ENCODE measurements at regions not wholly inside any gene's neighbourhood (a gene's known extent, or its start where the extent isn't known, plus 50 kb on each side); places are given as distances from the start of the nearest gene placed in this dataset.

DNA sequence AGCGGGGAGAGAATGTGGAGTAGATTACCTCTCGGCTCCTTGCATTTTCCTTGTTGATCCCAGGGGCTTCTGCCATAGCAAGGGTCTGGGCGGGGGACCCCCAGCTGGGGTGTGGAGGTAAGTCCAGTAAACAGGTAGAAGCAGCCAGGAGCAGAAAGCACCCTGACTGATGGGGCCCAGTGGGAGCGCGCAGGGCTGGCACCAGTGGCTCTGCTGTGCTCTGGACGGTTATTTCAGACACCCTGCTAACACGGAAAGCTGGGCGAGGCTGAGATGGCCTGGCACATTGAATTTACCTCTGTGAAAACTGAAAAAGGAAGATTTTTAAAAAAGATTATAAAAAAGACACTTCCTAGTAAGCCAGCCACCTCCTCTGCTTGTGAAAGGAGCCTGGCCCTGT, 88.4 kb upstream of the CALM2 start:
- no peak for DNase-seq

DNA sequence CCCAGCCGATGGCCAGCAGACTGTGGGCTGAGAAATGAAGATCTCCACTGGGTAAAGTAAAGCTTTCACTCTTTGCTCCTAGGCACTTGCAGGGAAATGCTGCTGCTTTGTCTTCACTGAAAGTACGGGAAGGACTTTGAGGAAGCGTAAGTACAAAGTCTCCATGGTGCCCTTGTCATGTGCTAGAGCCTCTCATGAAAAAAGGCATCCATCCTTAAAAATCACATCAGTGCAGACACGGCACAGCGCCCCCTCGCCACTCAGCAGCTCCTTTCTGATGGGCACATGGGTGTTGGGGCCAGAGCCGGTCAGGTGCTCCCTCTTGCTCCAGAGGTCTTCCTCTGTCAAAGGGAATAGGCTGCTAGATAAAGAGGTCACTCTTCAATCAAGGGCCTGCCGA, 87.8 kb upstream of the CALM2 start:
- DNase-seq: no peak

DNA sequence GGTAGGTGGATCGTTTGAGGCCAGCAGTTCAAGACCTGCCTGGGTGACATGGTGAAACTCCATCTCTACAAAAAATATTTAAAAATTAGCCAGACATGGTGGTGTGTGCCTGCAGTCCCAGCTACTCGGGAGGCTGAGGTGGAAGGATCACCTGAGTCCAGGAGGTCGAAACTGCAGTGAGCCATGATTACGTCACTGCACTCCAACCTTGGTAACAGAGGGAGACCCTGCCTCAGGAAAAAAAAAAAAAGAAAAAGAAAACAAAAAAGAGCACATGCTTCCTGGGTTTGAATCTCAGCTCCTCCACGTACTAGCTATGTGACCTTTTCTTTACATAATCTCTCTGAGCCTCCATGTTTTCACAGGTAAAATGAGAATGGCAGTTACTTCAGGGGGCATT, 86.3 kb upstream of the CALM2 start:
- DNase-seq: no peak

DNA sequence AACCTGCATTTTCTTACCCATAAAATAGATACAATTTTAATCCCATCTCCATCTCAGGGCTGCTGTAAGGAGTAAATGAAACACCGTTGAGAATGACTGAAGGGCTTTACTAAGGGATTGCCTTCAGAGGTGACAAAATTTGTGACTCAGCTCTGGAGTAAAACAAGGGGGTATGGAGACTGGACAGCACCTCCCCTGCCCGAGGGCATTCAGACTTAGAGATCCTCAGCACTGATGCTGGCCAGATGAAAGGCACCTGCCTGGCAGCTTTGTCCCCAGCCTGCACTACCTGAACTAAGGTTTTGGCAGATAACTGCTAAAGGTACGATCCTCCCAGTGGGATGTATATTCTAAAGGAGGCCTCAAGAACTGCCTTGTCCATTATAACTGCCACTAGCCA, 84.7 kb upstream of the CALM2 start:
- no peak for DNase-seq

DNA sequence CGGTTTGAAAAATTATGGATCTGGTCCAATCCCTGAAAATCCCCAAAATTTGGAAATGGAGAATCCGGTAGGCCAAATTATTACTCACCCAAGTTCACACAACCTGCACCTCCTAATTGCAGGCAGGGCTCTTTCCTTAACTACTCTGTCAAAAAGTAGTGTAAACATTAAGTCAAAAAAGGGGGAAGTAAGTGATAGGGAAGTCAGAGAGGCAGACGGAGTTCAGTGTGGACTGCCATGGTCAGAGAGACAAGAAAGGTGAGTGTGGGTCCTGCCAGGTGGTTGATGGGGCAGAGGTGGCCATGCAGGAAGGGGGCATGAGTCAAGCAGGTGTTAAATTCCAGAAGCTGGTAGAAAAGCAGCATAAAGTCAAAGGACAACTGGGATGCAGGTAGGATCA, 83.5 kb upstream of the CALM2 start:
- DNase-seq: no peak

DNA sequence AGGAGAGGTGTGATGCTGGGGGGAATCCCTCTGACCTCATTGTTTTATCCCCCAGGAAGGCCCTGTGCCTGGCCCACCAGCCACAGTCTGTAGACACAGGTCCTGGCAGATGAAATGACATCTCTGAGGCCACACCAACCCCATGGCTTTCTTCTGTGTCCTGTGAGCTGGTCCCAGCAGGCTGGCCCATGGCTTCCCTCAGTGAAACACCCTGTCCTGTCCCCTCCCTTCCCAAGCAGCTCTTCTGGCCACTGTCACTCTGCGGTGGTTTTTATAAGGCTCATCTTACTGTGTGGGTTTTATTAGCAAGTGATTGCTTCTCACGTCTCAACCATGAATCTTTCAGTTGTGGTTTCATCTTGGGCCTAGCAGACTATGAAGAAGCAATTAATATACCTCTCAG, 81.6 kb upstream of the CALM2 start:
- no peak for DNase-seq

DNA sequence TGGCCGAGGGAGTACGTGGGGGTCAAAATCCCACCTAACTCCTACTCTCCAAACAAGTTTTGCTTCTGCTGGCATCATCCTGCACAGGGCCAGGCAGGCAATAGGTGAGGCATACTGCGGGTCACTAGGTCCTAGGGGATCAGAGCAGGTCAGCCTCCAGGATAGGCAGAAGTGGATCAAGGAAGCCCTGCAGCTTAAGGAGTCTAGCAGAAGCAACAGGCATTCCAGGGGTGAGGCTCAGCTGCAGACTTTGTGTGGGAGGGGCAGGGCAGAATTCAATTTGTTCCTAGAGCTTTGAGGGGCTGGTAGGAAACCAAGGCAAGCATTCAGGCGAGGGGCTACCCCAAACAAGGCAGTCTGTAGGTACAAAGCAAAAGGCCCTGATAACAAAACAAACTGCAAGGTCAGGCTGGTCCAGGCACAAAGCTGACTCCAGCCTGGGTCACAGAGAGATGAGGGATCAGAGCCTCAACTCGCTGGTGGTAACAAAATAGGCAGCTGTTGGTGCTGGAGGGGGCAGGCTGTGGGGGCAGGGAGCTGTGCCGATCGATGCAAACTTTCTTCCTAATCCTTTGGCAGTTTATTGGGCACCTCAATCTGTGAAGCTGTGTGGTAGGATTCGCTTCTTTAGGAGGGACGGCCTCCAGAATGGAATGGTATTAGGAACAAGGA, 80.2 kb upstream of the CALM2 start:
- DNase-seq: no peak

DNA sequence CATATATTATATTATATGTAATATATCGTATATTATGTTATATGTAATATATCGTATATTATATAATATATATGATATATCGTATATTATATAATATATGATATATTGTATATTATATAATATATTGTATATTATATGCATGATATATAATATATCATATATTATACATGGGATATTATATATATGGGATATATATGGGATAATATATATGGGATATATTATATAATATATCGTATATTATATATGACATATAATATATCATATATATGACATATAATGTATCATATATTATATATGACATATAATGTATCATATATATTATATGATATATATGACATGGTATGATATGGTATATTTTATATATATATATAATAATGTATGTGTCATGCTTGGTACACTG, 79.5 kb upstream of the CALM2 start:
- DNase-seq: no peak

DNA sequence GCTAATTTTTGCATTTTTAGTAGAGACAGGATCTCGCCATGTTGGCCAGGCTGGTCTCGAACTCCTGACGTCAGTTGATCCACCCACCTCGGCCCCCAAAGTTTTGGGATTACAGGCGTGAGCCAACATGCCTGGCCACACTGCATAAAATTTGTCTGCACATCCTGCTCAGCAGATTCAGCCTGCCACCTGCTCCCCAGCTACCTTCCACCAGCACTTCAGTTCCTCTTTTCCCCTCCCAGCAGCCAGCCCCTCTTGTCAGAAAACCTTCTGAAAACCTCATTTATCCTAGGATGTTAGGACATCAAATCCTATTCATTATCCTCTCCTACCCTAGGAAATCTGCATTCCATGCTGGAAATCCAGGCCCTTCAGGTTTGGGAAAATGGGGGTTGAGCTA, 78.2 kb upstream of the CALM2 start:
- DNase-seq: no peak

DNA sequence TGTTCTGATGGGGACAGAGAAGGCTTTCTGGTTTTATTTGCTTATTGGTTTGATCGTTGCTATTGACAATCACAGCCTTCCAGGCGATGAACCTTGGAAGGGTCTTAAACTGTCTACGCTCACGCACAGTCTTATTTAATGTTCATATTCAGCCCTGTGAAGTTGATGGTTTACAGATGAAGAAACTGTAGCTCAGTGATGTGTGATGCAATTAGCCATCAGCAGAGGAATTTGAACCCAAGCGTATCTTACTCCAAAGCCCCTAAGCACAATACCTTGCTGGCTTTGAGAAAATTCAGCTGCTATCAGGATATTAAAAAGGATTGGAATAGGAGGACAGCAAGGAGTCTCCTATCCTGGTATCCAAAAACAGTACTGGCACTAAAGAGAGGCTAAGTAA, 77.1 kb upstream of the CALM2 start:
- DNase-seq: no peak

DNA sequence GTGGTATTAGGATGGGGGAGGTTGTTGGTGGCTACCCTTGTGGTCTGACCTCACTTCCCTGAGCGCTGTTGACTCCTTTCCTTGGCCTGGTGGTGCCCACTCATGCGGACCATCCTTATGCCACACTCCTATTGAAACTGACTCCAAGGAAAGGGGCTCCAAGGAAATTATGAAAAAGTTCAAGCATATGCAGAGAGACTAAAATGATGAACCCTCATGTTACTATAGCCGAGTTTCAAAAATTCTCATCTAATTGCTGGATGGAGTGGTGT, 75.0 kb upstream of the CALM2 start:
- DNase-seq: no peak

DNA sequence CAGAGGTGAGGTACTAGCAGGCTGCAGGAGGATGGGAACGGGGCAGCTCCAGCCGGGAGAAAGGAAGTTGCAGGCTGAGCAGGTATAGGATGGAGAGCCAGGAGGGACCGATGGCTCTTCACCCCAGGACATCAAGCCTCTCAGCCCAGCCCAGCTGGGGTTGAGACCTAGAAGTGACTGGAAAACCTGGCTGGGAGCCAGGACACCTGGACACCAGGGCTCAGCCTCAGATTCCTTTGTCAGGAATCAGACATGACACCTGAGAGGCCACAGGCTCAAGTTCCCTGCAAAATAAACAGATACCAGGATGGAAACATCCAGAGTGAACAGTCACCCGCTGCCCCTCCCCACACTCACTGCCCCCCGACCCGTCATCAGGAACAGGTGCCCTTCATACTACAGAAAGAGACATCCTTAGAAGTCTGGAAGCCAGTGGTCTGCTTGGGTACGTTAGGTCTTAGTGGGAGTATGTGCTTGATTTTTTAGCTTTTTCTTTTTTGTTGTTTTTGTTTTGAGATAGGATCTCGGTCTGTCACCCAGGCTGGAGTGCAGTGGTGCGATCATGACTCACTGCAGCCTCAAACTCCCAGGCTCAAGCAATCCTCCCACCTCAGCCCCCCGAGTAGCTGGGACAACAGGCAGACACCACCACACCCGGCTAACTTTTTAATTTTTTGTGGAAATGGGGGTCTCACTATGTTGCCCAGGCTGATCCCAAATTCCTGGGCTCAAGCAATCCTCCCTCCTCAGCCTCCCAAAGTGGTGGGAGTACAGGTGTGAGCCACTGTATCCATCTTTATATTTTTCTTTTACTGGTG, 74.5 kb upstream of the CALM2 start:
- no peak for DNase-seq

DNA sequence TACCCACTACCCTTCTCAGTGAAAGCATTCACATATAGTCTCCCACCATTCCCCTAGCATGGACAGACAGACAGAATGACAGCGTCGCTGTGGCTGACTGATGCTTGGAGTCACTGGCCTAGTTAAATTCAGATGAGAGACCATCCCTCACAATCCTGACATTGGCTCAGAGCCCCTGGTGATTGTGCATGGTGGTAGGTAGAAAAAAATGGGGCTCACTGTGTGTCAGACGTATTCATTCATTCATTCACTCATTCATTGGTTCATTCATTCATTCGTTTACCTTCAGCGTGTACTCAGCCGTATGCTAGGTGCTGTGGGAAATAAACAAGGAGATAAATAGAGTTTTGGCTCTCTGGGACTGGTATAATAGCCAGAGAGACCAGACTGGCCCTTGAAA, 73.6 kb upstream of the CALM2 start:
- DNase-seq: no peak

DNA sequence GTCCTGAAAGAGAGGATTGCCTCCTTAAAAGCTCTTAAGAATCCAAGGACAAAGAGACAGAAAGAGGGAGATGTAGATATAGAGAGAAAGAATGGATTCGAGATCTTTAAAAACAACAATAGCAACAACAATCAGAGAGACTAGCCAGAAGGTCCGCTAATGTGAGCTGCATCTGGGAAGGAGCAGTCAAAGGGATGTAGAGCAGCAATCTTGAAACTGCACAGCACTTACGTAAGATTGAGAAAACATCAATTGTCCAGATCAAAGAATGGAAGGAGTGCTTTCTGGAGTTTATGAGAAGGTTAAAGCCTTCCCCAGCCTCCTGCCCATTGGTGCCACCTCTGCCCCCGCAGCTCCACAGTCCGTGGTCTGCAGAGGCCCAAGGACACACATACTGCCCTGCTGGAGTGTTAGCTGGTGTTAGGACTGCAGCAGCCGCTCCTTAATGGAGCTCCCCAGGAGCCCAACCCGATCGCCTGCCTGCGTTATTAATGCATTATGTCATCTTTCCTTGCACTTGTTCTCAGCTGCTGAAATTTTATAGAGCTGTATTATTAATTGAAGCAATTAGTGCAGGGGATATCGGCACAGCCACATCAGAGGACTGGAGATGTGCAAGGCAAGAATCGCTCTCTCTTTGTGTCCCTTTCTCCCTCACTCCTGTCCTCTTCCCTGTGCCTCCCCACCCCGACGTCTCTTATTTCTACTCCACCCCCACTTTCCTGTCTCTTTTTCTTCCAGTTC, 73.0 kb upstream of the CALM2 start:
- DNase-seq: no peak

DNA sequence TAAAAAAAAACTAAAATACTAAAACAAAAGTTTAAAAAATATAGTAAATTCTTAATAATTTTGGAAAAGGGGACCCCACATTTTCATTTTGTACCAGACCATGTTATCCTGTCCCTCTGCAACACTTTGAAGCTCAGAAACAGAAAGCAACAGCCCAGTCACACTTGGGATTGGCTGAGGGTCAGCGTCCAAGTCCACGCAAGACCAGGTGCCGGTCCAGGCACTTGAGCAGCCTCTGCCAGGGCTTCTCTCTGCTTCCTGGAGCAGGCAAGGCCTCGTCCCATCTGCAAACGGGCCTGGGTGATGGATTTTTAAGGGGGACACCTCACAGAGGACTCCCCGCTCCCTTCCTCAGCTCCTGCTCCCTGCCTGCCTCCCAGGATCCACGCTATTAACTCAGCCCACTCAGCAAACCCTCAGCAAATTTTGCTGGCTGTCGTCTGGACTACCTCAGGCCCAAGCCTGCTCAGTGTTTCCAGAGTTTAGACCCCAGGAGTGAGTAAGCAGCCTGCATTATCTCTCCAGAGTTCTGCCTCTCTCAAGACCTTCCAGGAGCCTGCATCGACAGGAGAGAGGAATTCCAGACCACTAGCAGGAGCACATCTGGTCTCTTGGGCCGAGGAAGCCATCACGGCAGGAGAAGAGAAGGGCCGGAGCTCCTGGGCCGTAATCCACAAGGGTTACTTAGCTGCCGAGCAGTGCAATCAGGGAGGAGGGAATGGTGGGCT, 67.4 kb upstream of the CALM2 start:
- DNase-seq: no peak

DNA sequence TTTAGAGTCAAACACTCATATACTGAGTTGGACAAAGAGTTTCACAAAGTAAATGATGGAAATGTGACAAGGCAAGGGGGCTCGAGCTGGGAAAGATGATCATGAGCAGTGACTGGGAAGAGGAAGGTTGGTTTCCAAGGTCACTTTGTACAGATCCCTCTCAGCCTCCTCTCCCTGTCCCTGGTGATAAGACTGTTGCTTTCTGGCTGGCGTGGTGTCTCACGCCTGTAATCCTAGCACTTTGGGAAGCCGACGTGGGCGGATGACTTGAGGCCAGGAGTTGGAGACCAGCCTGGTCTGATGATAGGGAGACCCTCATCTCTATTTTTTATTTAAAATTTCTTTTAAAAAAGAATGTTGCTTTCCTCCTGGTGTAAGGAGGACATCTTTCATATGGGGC, 65.4 kb upstream of the CALM2 start:
- no peak for DNase-seq

DNA sequence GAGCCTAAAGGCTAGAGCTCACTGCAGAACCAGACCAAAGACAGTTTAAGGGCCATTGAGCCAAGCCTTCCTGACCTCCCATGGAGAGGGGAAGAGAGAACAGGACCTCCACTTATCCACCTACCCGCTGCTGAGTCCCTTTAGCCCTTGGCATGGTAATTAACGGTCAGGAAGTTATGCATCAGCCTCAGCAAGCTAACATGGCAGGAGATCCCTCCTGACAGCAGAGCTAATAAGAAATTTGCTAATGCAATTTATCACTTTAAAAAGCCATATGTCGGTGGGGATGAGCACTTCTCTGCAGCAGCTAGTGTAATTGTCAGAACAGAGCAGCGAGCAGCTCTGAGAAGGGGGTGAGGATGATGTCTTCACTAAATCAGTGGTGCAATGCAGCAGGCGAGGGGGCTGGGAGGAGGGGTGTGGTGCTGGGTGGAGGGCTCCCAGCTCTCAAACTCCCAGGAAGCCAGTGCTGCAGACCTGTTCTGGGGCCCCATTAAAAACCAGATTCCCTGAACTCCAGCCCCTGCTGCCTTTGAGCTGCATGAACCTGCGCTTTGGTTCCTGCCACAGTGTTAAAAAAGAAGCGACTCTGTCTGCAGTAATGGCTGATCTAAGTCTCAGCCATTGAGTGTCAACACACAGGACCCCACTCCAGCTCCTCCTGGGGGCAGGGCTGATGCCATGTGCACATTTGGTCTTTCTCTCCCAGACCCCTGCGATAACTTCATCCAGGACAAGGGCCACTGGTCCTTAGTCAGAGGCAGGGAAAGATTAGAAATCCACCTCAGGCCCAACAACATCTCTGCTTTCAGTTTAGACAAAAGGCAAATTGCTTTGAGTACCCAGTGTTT, 63.0 kb upstream of the CALM2 start:
- no peak for DNase-seq

DNA sequence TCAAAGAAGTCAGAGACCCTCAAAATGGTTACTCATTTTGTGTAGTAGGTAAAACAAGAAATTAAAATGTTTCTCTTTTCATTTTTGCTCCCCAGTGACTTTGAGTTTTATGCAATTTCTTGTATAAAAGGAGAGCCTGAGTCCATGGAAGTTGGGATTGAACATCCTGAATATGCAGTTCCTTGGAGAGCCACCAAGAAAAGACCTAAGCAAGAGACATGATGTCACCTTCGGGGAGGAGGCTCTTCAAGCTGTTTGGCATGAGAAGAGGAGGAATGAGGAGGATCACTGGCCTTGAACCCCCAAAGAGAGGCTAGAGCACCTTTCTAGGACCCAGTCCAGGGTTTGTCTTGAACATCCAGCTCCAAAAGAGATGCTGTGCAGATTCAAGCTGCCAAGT, 62.3 kb upstream of the CALM2 start:
- no peak for DNase-seq

DNA sequence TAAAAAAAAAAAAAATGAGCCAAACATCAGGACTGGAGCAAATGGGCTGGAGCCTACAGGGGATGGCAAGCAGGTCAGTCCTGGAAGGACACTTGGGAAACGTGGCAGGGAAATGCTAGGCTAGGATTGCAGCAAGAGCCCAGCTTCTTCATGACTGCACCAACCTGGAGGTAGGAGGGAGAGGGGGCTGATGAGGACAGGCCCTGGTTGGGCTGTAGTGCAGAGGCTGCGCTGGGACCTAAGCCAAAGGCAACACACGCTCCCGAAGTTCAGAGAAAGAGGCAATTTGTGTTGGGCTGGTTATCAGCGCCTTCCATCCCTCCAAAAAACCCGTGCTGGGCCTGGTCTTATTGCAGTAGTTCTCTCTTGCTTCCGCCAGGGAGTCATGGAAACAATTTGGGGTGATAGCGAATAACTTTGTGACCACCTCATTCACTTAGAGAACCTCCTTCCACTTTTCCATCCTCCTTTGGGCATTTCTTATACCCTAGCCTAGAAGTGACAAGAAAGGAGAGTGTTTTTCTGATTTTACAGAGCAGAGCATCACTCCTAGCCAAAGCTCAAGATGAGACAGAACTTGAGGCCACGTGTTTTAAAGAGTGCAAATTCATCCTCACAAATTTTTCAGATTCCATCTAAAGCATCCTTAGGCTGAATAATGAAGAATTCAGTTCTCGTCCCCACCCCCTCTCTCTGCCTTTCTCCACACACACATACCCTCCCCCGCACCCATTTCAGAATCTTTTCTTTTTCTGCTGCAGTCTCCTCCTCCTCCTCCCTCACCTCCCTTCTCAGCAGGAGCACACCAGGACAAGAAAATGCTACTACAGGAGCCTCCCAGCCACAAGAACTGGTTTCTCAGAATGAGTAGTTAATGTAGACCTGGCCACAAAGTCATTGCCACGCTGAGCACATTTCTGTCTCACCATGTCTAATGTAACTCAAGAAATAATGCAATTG, 61.3 kb upstream of the CALM2 start:
- no peak for DNase-seq

DNA sequence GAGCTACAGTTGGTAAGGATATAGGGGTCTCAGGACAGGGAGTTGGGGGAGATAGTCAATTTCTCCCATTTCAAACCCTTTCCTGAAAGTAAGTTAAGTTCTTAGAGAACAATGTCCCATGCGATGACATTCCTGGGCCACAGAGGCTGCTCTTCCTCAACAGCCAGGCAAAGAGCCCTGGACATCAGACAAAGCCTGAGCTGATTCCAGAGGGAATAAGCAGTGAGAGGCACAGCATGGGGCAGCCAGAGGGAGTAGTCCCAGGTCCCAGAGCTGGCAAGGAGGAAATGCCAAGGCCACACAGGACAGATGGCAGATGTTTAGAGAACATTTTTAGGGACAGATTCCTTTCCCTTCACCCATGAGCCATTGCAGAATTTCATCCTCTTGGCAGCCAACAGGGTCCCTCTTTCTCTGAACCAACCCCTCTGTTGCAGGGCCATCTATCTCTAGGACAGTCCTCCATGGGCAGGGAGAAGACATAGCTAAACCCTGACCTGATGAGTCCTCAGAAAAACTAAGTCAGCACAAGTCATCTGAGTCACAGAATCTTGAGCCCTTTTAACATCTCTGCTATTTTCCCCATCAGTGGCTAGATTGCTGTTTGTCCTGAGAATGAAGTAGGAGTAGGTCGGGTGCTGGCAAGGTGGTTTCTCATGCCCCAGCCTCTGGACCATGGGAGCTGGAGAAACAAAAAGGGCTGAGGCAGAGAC, 60.3 kb upstream of the CALM2 start:
- DNase-seq: no peak

DNA sequence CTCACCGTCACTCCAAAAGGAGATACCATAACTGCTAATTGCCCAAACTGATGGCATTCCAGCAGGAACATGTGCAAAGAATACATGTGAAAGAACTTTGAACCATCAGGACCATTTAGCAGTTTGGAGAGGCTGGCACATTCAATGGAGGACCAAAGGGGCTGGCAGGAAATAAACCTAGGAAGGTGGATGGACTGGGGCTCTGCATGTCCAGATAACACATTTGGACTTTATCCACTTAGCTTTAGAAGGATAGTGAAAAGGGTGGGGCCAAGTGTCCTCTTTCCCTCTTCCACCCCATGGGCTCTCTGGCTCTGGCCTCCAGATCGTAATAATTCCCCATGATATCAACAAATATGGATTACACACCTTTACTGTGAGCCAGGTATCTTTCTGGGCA, 58.8 kb upstream of the CALM2 start:
- DNase-seq: no peak

Data from activated CD4-positive, alpha-beta T cell treated with anti-CD3 and anti-CD28 coated beads, Interleukin-2, amount 50 U/mL, for 1 hour (primary cell).